NCI-H69 (cell line): ENCODE measurements at regions not wholly inside any gene's neighbourhood (a gene's known extent, or its start where the extent isn't known, plus 50 kb on each side); places are given as distances from the start of the nearest gene placed in this dataset.
"Not testable (repeated sequence)": the region's sequence is repeated elsewhere in the genome, so short reads cannot be mapped to it uniquely, and the experiment has no call there.

Experiments
- DNase-seq: peaks from one replicate; lab custom pipeline; 2025; lab: John Stamatoyannopoulos, UW

DNA sequence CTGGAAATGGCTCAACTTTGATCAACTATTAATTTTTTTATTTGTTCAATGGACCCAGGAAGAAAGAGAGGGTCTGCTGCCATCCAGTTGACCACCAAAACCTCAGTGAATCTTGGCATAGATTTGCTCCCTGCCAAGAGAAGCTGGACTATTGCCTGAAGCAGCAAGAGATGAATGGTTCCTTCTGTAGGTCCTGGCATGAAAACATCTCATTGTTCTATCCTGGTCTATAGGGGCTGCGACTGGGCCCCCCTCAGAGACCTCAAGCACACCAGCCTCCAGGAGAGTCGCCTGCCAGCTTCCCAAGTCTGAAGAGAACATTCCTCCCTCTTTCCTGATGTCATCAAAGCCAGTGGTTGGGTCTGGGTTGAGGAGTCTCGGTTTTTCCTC is 204.9 kb downstream of the TMX1 start:
- DNase-seq = no peak

DNA sequence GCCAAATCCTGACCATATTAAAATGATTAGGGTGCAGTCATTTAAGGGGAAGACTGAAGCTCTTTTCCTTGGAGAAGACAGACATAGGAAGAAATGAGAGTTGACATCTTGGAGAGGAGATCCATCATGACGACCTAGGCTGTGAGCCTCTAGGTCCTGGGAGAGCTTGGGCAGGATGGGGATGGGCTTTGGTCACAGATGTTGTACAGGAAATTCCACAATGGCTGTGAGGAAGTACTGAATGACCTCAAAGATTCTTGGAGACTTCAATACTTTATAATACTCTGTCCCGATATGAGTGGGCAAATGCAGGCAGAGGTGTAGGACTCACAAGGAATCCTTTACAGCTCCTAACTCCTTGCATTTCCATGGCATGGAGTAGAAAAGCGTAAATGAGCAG is 204.9 kb upstream of the FRMD6 start:
- DNase-seq = no peak

DNA sequence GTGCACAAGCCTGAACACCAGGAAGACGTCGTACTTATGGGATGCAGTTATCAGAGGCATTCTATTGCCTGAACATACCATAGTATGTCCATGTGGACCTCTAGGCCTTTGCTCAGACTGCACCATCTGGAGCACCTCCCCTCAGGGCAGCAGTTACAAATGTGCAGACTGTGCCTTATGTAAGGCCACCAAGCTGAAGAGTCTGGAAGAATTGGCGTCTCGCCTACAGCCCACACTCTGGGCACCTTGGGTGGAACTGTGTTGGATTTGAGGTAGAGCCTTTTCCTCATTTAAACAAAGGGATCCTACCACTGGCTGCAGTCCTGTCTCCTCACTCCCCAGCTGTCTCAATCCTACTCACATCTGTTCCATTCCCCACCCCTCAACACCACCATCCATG is 204.3 kb upstream of the FRMD6 start:
- peak; percentile 90 for DNase-seq

DNA sequence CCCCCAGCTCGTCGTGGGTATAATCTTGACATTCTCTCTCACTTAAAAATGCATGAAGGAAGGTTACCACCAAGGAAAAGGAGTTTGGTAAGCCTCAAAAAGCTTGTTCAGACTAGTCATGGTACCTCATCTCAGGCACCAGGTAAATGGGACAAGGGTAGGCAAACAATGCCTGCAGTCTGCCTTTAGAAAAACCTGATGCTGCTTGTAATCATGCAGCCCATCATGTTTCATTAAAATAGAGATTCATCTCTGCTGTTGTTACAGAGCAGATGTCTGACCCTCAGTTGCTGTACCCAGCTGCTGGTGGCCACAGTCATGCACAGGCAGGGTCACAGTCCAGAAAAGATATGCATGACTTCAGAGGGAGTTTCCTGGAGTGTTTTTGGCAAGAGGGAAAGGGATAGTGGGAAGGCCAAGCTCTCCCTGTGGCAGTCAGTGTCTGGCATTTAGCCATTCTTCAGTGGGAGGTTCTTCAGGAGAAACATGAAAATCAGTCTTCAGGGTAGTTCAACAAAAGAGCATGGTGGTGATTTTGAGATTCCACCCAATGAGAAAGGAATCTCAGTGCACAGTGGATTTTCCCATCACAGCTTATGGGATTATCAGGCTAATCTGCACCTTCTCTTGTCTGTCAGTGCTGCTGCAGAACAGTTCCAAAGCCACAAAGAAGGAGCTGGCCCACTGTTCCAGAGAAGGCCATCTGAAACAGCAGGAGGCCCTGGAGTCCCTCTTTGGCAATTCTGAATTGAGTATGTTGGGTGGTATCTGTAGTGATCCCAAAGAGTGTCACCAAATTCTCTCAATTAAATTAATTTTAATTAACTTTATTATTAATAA is 202.7 kb upstream of the FRMD6 start:
- peak; percentile 93 for DNase-seq

DNA sequence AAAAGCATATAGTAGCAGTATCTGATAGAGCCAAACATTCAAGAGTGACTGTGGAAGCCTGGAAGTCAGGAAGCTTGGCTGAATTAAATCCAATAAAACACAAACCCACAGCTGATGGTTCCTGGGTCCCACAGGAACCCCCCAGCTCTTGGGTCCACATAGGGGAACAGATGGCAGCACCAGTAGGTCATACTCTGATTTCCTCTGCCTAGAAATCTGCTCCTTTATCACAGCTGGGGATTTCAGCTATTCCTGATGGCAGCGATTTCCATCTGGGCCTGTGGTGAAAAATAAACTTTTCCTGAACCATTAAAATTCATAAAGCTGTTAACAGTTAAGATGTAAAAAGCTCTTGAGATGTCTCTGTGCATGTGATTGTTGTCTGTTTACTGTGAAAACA is 202.0 kb upstream of the FRMD6 start:
- DNase-seq = peak; percentile 91

GRCh38 chr14:51451561-51451960 is 200.1 kb upstream of the FRMD6 start:
- no peak for DNase-seq

DNA sequence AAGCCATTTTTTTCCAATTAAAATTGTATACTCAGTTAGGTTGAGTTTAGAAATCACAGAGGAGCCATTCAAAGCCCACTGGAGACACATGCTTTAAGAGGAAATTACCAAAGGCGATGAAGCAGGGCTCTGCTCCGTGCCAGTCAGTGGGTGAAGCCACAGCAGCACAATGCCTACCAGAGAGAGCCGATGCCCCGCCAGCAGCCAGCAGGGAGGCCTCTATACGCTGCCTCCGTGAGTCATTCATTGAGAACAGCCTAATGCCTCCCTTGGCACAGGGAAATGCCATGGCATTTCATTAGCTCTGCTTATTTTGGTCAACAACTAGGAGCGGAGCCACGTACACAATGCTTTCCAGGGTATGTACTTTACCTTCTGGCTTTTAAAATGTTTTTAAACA is 197.8 kb upstream of the FRMD6 start:
- DNase-seq = peak; percentile 92

DNA sequence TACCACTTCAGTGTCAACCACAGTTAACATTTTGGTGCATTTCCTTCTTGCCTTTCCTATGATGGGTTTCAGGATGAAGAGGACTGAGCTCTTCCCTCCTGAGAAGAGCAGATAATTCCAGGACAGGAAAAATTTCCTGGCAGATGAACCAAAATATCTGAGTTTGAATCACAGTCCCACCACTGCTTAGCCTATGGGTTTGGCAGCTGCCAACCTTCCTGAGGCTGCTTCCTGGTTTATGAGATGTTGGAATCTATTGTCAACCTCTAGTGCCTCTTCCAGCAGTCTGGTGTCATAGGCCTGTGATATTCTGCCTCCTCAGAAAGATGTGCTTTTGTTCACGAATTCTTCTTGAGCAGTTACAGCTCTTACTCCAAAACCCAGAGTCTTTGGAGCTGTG is 197.4 kb upstream of the FRMD6 start:
- peak; percentile 63 for DNase-seq

GRCh38 chr14:51455041-51455835 is 196.5 kb upstream of the FRMD6 start:
- DNase-seq = no peak

GRCh38 chr14:51457843-51458562 is 193.7 kb upstream of the FRMD6 start:
- DNase-seq = no peak

DNA sequence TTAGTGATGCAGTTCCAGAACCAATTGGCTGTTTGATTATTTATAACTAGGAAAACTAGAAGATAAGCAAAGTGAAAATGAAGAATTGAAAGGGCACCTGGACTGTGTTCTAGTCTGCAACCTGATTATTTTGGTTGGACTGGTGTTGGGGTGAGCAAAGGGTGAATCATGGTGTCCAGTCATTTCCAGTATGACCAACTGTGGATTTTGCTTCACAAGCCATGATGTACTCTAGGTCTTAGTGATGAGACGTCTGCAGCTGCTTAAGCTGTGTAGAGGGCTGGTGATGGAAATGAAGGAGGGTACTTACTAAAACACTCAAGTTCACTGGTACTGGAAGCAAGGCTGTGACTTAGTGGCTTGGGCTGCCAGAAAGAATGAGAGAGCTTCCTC is 193.2 kb upstream of the FRMD6 start:
- DNase-seq = no peak

DNA sequence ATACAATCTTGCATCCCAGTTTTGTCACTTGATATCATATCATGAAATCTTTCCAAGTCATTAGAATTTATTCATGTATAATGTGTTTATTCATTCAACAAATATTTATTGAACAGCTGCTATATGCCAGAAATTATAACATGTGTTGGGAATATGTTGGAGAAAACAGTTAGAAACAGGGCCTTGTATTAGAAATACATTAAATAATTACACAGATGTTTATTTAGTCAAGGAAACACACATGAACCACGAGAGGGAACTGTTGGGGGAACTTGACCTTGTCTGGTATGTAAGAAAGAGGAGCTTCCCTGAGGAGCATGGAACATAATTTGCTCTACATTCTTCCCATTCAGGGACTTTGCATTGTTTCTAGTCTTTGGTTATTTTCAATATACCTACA is 191.7 kb upstream of the FRMD6 start:
- DNase-seq = peak; percentile 75

DNA sequence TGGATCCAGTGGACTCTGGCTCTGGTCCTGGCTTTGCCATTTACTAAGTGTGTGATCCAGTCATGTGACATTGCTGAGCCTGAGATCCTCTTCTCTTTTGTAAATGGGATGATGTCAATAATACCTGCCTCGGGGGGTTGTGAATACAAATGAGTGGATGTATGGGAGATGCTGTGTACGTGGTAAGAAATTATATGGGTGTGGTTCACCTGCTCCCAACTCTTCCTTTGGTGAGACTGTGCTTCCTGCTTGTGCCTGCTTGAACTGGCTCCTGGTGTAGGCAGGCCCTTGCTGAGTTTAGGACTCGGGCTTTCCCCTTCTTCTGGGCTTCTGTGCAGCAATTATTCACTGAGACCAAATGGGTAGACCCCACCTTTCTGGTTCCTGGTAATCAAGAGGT is 189.5 kb upstream of the FRMD6 start:
- peak; percentile 96 for DNase-seq

DNA sequence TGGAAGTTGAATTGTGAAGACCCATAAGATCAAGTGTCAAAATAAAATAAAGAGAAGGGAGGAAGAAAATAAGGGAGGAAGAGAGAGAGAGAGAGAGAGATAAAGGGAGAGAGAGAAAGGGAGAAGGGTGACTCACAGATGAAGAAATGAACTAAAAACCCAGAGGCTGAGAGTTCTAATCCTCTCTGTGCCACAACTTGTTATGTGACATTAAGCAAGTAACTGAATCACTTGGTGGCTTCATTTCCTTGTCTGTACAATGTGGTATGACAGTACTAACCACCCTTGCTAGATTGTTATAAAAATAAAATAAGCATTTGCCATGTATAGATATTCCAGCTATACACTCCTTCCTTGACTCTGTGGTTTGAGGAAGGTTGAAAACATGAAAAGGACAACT is 189.0 kb upstream of the FRMD6 start:
- no peak for DNase-seq

GRCh38 chr14:51463461-51463860 is 188.2 kb upstream of the FRMD6 start:
- peak; percentile 34 for DNase-seq

DNA sequence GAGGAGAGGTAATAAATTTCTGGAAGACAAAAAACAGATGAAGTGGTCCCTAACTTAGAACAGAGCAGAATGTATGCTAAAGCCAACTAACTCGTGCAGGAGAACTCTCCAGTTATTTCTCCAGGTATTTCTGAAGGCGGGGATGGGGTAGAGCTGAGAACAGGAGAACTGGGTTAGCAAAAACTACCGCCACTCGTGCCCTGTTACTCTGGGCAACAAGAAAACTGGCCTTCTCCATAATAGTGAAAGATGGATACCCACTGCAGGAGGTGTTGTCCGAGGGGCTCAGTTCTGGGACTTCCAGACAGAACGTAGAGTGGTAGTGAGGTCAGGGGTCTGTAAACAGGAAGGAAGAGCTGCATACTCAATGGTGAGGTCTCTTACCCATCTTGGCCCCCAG is 187.3 kb upstream of the FRMD6 start:
- DNase-seq = no peak

DNA sequence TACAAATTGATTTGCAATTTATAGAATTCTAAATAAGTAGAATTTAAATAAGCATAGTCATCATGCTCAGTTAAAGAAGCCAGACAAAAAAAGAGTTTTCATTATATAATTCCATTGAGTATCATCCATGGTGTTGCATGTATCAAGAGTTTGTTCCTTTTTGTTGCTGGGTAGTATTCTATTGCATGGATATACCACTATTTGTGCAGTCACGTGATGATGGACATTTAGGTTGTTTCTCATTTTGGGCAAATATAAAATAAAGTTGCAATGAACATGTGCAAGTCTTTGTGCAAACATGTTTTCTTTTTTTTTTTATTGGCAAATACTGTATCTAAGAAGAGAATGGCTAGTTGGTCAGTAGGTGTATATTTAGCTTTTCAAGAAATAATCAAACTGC is 186.2 kb upstream of the FRMD6 start:
- no peak for DNase-seq

DNA sequence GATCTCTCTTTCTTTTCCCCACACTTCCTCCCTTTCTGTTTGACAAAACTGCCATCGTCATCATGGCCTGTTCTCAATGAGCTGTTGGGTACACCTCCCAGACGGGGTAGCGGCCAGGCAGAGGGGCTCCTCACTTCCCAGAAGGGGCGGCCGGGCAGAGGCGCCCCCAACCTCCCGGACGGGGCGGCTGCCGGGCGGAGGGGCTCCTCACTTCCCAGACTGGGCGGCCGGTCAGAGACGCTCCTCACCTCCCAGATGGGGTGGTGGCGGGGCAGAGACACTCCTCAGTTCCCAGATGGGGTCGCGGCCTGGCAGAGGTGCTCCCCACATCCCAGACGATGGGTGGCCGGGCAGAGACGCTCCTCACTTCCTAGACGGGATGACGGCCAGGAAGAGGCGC is 184.3 kb upstream of the FRMD6 start:
- not testable (repeated sequence) for DNase-seq

- DNase-seq = no peak
Measured at GRCh38 chr14:51468523-51468922, 183.2 kb upstream of the FRMD6 start.

DNA sequence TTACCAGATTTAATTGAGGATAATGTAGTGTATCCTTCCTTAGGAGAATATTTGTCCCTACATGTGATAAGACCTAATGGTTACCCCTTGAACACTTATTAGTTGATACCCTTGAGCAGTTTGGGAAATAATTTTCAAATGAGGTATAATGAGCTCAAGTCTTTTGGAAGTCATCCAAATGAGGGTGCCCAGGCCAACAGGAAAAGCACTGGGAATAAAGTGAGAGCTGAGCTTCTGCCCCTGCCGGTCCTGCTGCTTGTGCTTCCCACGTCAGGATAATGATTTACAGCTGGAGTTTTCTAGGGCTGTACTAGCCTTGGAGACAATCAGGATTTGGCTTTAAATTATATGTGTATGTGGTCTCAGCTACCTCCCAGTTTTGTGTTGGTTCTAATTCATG is 178.8 kb upstream of the FRMD6 start:
- peak; percentile 90 for DNase-seq

- no peak for DNase-seq
Measured at GRCh38 chr14:51473351-51473750, 178.4 kb upstream of the FRMD6 start.

DNA sequence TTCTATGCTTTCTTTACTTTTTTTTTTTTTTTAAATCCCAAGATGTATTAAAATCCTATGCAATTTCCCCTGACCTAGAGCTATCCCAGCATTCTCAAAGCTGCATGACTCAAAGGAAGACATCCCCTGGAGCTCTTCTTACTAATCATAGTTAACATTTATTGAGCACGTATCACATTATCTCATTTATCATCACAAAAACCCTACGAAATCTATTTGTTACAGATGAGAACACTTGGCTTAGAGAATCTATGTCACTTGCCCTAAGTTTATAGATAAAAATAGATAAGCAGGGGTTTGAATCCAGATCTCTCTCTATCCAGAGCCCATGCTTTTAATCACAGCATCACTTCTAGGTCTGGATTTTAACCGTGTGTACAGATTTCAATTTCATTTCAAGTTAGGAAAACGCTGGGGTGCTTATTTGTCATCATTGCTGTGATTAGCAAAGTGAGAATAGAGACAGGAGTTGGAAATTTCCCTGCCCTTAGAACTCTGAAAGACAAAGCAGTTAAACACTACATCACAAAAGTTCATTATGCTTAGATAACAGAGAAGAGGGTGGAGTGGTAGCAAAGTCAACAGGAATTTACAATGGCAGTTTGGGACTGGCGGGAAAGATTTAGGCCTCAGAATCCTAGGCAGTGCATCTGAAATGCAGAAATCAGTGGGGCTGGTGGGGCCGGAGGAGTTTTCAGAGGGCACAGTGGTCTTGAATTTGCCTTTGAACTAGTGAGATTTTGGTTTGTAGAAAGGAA is 177.7 kb upstream of the FRMD6 start:
- peak; percentile 33 for DNase-seq
